BE2C (cell line): ENCODE measurements at regions not wholly inside any gene's neighbourhood (a gene's known extent, or its start where the extent isn't known, plus 50 kb on each side); places are given as distances from the start of the nearest gene placed in this dataset.

ENCODE experiments used
- DNase-seq: peaks from one replicate; pipeline ENCODE4 v3.0.0-alpha.2; 2020
- H3K27me3 ChIP-seq: fragments of 250-450 bp; sonication (Bioruptor Pico); 2 replicates; pipeline ENCODE4 v1.5.1; 2020; ENCODE audit warnings: mild to moderate bottlenecking
- H3K36me3 ChIP-seq: fragments of 250-450 bp; sonication (Bioruptor Pico); 2 replicates; pipeline ENCODE4 v1.5.1; 2020; ENCODE audit warnings: mild to moderate bottlenecking
- H3K4me1 ChIP-seq: fragments of 250-450 bp; sonication (Bioruptor Pico); 2 replicates; pipeline ENCODE4 v1.5.1; 2020
- H3K4me3 ChIP-seq: 2 replicates; pipeline ENCODE4 v1.5.1; 2011; ENCODE audit warnings: low read depth, low read length
- H3K9me3 ChIP-seq: fragments of 250-450 bp; sonication (Bioruptor Pico); 2 replicates; pipeline ENCODE4 v1.5.1; 2020
- CTCF ChIP-seq: IDR thresholded peaks from 2 replicates; pipeline ENCODE4 v1.5.1; 2012; ENCODE audit warnings: mild to moderate bottlenecking, low read depth, low read length

DNA sequence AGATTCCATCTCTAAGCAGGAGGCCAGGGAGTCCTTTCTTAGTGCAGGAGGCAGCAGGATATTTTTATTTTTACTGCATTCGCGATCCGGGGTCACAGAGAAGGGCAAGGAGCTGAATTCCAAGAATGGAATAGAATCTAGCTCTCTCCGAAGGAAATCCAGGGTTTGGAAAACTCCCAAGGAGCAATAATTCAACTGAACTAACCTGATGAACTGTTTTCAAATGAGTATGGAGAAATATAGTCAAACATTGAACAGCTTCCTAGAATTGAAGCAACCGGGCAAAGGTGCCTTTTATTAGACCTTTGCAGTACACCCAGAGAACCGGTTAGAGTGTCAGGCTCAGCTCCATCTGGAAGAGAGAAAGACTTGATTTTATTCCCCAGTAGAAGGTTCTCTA lies 120.7 kb upstream of the MAF start:
- Histone ChIP-seq H3K27me3 (no peaks in the 10 kb centered on the region), H3K9me3 (no peaks in the 10 kb centered on the region), H3K4me3 (no peak overlapping the region), H3K36me3 (no peaks in the 10 kb centered on the region), H3K4me1 (no peaks in the 10 kb centered on the region)
- DNase-seq = no peak
- TF ChIP-seq CTCF = no peak

- TF ChIP-seq CTCF = no peak
- H3K36me3 ChIP-seq = no peaks in the 10 kb centered on the region
- H3K4me3 ChIP-seq = no peak overlapping the region
- no peaks in the 10 kb centered on the region for H3K4me1 ChIP-seq
- H3K9me3 ChIP-seq = no peaks in the 10 kb centered on the region
- no peaks in the 10 kb centered on the region for H3K27me3 ChIP-seq
- DNase-seq = no peak
Observed at GRCh38 chr16:79717333-79718137, 117.0 kb upstream of the MAF start.

DNA sequence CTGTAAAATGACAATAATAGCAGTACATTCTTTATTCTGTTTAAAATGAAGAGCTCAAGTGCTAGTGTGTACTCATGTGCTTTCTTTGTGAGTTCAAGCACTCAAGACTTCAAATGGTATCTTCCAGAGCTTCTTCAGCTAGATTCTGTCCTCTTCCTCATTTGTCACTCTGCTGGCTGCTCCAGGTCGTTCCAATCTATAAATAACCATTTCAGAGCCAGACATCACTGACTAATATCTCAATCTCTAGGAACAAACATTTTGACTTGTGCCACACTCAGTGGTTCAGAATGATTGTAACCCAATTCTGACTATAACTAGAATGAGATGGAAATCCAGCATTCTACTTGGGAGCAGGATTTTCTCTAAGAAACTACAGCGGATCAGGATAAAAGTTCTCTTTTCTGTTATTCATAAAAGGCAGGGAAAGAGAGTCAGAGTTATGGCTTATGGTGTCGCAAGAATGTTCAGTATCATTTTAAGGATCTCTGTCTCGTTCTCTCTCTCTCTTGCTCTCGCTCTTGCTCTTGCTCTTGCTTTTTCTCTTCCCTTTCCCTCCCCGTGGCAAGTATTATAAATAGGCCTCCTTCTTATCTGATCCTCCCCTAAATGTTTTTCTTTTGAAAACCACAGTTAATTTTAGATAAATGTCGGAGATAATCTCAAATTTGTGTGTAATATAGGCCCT lies 116.3 kb upstream of the MAF start:
- Histone ChIP-seq H3K27me3 (no peaks in the 10 kb centered on the region), H3K4me3 (no peak overlapping the region), H3K4me1 (no peaks in the 10 kb centered on the region), H3K9me3 (no peaks in the 10 kb centered on the region), H3K36me3 (no peaks in the 10 kb centered on the region)
- TF ChIP-seq CTCF = no peak
- no peak for DNase-seq

DNA sequence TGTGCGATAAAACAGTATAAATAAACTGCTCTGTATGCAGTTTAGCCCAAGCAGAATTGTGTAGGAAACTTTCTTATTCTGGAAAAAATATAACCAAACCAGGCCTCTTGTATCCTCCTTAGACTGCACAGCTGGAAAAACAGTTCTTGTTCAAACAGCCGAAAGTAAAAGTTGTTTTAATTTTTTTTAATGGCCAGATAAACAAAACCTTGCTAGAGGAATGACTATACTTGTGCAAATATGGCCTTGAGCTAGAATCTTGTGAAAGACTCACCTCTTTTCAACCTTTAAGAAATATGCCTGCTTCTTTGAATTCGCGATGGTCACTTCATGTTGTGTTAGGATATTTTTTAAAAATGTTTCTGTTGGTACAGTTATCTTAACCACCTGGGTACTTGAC lies 114.5 kb upstream of the MAF start:
- no peaks in the 10 kb centered on the region for H3K27me3 ChIP-seq
- no peak for TF ChIP-seq CTCF
- no peaks in the 10 kb centered on the region for H3K36me3 ChIP-seq
- no peaks in the 10 kb centered on the region for H3K9me3 ChIP-seq
- DNase-seq = no peak
- no peak overlapping the region for H3K4me3 ChIP-seq
- H3K4me1 ChIP-seq = no peaks in the 10 kb centered on the region

GRCh38 chr16:79714440-79714839 lies 113.9 kb upstream of the MAF start:
- no peaks in the 10 kb centered on the region for H3K9me3 ChIP-seq
- H3K4me3 ChIP-seq = no peak overlapping the region
- H3K4me1 ChIP-seq = no peaks in the 10 kb centered on the region
- no peak for TF ChIP-seq CTCF
- no peak for DNase-seq
- H3K27me3 ChIP-seq = no peaks in the 10 kb centered on the region
- no peaks in the 10 kb centered on the region for H3K36me3 ChIP-seq
